Loucy (cell line): ENCODE measurements at regions not wholly inside any gene's neighbourhood (a gene's known extent, or its start where the extent isn't known, plus 50 kb on each side); places are given as distances from the start of the nearest gene placed in this dataset.

ENCODE experiments used
- EZH2phosphoT487 ChIP-seq: fragments of 200-600 bp; IDR thresholded peaks from 2 replicates; pipeline ENCODE4 v1.6.1; 2018; ENCODE audit warnings: antibody characterized with exemption, mild to moderate bottlenecking, moderate library complexity, borderline replicate concordance
- TF ChIP-seq, protein P1 (sequence below): fragments of 200-600 bp; sonication (generic); conservative IDR thresholded peaks from 2 replicates; pipeline ENCODE4 v1.5.1; 2014; ENCODE audit warnings: mild to moderate bottlenecking, antibody characterized with exemption, low read length

GRCh38 chr5:8473016-8473415 lies 604.1 kb downstream of the MTRR start:
- TF ChIP-seq, protein P1, sequence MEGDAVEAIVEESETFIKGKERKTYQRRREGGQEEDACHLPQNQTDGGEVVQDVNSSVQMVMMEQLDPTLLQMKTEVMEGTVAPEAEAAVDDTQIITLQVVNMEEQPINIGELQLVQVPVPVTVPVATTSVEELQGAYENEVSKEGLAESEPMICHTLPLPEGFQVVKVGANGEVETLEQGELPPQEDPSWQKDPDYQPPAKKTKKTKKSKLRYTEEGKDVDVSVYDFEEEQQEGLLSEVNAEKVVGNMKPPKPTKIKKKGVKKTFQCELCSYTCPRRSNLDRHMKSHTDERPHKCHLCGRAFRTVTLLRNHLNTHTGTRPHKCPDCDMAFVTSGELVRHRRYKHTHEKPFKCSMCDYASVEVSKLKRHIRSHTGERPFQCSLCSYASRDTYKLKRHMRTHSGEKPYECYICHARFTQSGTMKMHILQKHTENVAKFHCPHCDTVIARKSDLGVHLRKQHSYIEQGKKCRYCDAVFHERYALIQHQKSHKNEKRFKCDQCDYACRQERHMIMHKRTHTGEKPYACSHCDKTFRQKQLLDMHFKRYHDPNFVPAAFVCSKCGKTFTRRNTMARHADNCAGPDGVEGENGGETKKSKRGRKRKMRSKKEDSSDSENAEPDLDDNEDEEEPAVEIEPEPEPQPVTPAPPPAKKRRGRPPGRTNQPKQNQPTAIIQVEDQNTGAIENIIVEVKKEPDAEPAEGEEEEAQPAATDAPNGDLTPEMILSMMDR, result no peak
- no peak for TF ChIP-seq EZH2phosphoT487
